NCI-H2196 (cell line): ENCODE measurements at regions not wholly inside any gene's neighbourhood (a gene's known extent, or its start where the extent isn't known, plus 50 kb on each side); places are given as distances from the start of the nearest gene placed in this dataset.

Experiments
- DNase-seq: peaks from one replicate; lab custom pipeline; 2025; ENCODE audit not compliant: unreplicated experiment; lab: John Stamatoyannopoulos, UW

GRCh38 chr20:41888434-41888833 lies 270.3 kb upstream of the CHD6 start:
- no peak for DNase-seq

GRCh38 chr20:41887500-41887899 lies 269.3 kb upstream of the CHD6 start:
- DNase-seq = no peak

GRCh38 chr20:41881466-41882046 lies 263.4 kb upstream of the CHD6 start:
- DNase-seq = no peak

GRCh38 chr20:41879123-41879522 lies 260.9 kb upstream of the CHD6 start:
- DNase-seq = no peak

- DNase-seq = no peak
These were observed 259.7 kb upstream of the CHD6 start for GRCh38 chr20:41877911-41878310.

GRCh38 chr20:41874658-41875057 lies 256.5 kb upstream of the CHD6 start:
- DNase-seq = no peak

- no peak for DNase-seq
These were observed 254.8 kb upstream of the CHD6 start for GRCh38 chr20:41872930-41873329.

GRCh38 chr20:41870869-41871462 lies 252.8 kb upstream of the CHD6 start:
- no peak for DNase-seq

- DNase-seq = no peak
These were observed 251.1 kb upstream of the CHD6 start for GRCh38 chr20:41869261-41869660.

- DNase-seq = no peak
These were observed 247.8 kb upstream of the CHD6 start for GRCh38 chr20:41865938-41866337.

- no peak for DNase-seq
These were observed 244.3 kb upstream of the CHD6 start for GRCh38 chr20:41862476-41862875.

- no peak for DNase-seq
These were observed 243.7 kb upstream of the CHD6 start for GRCh38 chr20:41861772-41862422.

- DNase-seq = no peak
These were observed 236.6 kb upstream of the CHD6 start for GRCh38 chr20:41854765-41855164.

- no peak for DNase-seq
These were observed 235.6 kb upstream of the CHD6 start for GRCh38 chr20:41853806-41854205.

- DNase-seq = no peak
These were observed 230.0 kb upstream of the CHD6 start for GRCh38 chr20:41848180-41848579.

GRCh38 chr20:41837669-41838224 lies 219.6 kb upstream of the CHD6 start:
- no peak for DNase-seq

GRCh38 chr20:41833739-41834138 lies 215.6 kb upstream of the CHD6 start:
- no peak for DNase-seq

- no peak for DNase-seq
These were observed 212.5 kb upstream of the CHD6 start for GRCh38 chr20:41830702-41831101.

- no peak for DNase-seq
These were observed 201.3 kb upstream of the CHD6 start for GRCh38 chr20:41819436-41819835.

- no peak for DNase-seq
These were observed 200.8 kb upstream of the CHD6 start for GRCh38 chr20:41818991-41819390.

- no peak for DNase-seq
These were observed 200.2 kb upstream of the CHD6 start for GRCh38 chr20:41818369-41818768.

- DNase-seq = no peak
These were observed 193.3 kb upstream of the CHD6 start for GRCh38 chr20:41811456-41811855.
